ENCODE measurements at regions not wholly inside any gene's neighbourhood (a gene's known extent, or its start where the extent isn't known, plus 50 kb on each side); places are given as distances from the start of the nearest gene placed in this dataset.
"Not testable (repeated sequence)": the region's sequence is repeated elsewhere in the genome, so short reads cannot be mapped to it uniquely, and the experiment has no call there.

DNA sequence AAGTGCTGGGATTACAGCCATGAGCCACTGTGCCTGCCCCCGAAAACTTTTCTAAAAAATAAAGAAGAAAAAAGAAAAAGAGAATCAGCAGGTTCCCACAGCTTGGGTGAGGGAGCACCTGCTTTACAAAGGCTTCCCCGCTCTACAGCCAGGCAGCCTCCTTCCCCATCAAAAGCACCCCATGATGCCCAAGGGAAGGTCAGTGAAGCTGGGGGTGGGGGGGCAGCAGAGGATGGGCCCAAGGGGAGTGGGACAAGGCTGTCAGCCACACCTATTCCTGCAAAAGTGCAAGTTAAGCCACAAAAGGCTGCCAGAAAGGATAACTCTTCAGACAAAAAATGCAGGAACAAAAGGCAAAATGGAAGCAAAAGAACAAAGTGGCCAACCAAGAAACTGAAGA is 72.5 kb downstream of the FAM50B start:
- no peak for DNase-seq

DNA sequence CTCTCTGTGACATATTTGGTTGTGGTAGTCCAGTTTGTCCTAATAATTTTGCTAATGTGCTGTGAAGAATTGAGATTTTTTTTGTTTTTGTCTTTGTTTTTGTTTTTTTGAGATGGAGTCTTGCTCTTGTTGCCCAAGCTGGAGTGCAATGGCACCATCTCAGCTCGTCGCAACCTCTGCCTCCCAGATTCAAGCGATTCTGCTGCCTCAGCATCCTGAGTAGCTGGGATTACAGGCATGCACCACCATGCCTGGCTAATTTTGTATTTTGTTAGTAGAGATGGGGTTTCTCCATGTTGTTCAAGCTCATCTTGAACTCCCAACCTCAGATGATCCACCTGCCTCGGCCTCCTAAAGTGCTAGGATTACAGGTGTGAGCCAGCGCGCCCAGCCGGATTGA is 73.4 kb downstream of the FAM50B start:
- not testable (repeated sequence) for DNase-seq

DNA sequence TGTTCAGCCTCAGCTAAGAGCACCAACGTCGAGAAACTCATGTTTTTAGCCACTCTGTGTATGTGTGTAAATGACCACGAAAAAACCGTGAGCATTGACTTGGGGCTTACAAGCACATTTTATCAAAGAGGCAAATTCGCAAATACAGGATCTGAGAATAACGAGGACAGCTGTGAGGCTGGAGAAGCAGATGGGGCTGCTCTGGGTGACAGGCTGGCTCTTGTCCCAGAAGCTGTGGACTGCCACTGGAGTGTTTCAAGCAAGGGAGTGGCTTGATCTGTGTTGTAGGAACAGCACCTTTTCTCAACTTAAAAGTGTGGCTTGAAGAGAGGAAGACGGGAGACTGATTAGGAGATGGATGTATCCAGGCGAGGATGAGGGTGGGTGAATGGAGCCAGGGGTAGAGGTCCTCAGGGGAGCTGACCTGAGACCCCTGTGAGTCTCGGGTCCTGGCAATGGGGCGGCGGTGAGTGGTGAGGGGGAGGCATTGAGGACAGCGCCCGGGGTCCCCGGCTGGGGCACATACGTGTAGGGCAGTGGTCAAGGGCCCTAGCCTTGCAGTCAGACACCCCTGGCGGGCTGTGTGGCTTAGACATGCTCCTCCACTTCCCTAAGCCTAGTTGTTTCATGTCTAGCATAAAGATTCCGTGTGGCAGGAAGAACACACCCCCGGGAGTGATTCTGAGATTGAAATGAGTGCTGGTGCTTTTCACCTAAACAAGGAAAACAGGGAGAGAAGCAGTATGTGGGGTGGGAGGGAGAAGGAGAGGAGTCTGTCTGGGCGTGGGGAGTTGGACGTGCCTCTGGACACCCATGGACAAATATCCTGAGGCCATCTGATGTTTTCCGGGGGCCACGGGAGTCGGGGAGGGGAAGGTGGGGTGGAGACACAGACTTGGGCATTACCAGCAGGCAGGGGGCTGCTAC is 76.3 kb downstream of the FAM50B start:
- not testable (repeated sequence) for DNase-seq

DNA sequence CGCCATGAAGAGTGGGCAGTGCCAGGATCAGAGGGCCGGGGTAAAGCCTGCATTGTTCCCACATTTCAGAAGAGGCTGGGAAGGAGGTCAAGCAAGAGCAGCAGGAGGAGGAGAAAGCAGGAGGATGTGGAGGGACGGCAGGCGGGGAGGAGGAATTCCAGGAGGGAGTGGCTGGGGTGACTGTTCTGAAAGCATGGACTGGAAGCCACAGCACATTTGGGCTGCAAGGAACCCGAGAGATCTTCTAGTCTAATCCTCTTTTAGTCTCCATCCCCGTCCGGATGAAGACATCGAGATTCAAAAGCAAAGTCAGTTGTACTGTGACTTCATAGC is 76.9 kb downstream of the FAM50B start:
- no peak for DNase-seq

DNA sequence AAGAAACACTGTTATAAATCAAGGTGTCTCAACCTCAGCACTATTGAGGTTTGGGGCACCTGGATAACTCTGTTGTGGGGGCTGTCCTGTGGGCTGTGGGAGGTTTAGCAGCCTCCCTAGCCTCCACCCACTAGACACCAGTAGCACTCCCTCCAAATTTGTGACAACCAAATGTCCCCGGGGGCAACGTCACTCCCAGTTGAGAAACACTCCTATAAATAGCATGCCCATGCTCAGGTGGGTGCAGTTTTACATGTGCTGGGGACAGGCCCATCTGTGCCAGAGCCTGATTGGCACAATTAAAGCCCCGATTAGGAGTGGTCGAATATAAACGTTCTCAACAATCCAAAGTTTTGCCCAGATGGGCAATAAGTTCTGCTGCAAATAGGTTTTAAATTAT is 78.9 kb downstream of the FAM50B start:
- DNase-seq = no peak

DNA sequence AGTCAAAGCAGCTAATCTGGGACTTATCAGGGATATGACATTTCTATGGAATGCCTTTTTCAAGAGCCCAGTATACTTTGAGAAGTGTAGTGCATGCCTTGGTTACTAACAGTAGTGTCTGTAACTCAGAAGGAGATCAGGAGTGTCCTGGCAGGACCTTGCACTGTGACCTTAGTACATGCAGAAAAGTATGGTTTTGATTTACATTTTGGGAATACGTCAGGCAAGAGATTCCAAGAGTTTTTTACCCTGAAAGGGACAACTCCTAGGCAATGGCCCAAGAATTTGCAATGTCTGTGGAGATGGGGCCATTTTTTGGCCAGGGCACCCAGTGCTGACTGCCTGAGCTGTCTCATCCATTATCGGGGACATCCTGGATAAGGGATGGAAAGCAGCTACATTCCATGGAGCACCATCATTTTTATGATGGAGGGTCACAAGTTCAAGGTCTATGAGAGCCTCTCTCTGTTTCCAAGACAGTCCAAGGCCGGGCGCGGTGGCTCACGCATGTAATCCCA is 80.2 kb downstream of the FAM50B start:
- no peak for DNase-seq

DNA sequence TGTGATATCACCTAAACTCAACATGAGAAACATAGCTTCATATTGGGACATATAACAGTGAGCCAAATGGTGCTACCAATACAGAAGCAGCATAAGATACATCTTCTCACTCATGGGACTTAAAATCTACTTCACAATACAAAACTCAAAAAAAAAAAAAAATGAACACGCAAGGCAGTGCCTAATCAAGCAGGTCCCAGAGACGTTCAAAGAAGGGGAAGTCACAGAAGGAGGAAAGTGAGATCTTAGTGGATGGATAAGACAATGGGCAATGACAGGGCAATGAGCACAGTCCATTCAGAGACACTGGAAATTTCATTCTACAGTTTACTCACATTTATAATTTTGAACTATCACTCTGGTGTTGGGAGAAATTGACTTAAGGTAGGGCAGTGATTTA is 88.3 kb downstream of the FAM50B start:
- DNase-seq = no peak

DNA sequence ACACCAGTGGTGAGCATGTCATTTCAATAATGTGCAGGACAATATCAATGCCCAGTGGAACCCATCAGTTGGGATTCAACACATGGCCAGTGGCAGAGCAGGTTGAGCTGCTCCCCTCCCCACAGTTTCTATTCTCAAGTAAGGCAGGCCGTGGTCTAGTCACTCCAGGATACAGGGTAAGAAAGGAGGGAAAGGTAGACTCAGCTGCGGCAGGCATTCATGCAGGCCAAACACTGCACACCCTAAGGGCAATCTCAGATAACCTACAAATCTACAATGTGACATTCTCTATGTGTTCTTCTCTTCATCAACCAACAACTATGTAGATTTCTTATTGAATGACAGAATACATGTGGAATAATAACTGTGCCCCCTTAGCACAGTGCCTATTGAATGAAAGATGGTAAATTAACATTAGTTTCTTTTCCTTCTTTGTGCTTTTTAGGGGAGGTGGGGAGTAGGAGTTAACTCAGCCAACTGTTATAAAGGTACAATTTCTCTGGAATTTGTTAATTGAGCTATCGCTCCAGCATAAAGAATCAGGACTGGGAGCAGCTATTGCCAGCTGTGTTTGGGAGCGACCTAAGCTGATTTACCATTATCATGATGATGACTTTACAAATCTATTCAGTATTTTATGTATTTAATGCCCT is 89.7 kb downstream of the FAM50B start:
- DNase-seq = no peak

DNA sequence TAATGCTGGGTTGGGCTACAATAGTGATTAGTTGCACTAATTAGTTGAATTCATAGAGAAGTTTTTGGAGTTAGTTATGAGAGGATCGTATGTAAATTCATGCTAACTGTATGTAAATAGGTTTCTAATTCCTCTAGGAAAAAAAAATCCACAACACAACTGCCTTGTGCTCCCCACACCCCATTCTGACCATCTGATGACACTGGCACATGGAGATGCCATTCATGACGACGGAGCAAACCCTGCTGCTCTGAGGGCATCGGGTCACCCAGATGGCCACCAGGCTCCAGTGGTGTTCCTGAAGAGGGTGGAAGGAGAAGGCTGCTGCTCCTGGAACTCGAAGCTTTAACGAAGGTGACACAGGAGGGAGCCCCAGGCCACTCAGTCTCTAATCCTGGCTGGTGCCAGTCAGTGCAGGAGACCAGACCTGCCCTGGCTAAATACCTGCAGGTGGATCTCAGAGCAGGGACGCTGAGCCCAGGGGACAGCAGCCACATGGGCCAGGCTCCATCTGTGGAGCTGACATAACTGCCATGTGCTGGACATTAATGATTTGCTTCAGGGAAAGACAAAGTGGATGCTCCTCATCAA is 90.3 kb downstream of the FAM50B start:
- no peak for DNase-seq

DNA sequence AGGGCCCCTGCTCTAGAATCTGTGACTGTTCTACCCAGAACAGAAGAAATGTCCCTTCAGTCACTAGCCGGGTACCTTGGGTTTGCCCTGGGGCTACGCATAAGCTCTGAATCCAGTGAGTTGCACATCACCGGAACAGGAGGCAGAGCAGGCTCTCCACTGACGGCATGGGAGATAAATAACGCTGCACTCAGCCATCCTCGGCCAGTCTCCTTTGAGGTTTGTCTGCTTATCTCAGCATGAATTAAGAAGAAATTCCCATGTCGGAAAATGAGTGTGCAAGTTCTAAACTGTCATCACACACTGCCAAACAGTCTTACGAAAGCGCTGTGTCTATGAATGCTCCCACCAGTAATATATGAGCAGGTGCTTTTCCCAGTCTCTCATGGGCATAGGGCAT is 90.8 kb downstream of the FAM50B start:
- DNase-seq = no peak

DNA sequence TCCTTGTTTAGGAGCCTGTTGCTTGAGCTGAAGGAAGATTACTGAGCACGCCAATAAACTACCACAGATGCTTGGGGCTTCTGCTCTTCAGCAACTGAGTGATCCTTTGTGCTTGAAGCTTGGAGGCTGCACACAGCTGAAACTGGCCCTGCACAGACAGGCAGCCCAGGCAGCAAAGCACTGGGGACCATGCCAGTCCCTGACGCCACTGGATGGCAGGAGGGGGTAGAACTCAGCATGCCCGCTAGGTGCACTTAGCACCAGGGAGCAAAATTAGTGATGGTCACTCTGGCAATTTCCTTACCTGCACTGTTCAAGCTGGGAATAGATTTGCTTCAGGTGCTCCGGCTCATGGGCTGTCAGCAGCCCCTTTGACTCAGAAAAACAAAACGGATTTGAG is 91.5 kb downstream of the FAM50B start:
- no peak for DNase-seq

DNA sequence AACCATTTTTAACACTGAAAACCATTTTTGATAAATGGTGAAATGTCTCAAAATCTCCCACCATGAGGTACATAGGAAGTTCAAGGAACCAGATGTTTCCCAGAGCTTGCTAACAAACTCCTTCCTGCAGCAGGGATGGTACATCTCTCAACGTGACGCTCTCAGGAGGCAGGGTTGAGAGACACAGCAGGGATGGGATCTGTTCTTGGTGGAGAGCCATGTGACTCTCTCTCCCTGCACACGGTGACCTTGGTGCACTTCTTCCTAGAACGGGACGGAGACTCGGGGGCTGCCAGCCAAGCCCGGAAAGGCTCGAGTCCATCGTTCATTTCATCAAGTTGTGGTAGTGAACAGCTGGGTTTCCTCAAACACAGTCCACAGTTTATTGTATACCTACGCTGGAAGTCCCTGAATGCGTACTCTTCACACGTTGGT is 94.2 kb downstream of the FAM50B start:
- no peak for DNase-seq

DNA sequence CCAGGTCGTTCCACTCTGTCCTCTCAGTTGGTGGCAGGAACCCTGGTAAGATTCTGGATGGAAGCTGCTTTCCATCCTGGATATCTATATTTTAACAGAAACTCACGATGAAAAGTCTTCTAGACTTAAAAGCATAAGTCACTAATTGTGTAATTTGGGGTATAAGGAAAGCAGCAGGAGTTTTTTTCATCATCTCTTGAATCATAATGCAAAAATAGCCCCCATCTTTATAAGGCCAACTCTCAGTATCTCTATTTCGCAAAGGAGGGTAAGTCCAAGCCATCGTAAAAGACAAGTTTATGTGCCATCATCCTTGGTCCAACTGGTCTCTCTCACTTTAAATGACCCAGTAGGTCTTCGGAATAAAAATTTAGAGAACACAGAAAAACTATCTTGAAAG is 95.1 kb downstream of the FAM50B start:
- DNase-seq = no peak

DNA sequence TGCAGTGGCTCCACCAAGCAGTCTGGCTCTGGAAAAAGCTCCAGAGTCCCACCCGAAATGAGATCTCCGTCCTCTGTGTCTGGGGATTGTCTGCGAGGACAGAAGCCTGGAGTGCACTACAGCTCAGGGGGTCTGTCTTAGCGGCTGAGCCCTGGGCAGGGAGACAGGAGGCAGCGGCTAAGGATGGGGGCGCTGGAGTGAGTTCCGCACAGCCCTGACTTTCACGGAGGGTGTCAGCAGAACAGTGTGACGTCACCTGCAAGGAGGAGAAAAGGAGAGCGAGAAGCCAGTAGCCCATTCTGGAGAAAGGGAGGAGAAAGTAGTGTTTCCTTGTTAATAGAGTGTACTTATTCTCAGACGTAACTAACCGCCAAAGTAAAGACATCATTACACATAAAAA is 97.6 kb downstream of the FAM50B start:
- no peak for DNase-seq

DNA sequence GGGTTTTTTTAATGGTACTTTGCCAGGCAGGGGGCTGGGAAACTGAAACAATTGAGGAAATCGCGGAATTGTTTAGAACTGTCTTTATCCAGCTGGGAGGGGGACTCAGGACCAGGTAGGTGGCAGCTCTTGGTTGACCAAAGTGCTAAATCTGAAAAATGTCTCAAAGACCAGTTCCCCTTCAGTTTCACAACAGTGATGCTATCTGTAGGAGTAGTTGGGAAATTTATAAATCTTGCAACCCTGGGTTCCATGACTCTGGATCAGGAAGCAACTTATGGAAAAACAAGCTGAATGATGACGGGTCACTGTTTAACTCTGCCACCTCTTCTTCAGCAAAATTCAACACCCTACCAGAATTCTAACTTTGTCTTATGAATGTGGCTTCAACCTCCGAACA is 99.7 kb downstream of the FAM50B start:
- DNase-seq = no peak

DNA sequence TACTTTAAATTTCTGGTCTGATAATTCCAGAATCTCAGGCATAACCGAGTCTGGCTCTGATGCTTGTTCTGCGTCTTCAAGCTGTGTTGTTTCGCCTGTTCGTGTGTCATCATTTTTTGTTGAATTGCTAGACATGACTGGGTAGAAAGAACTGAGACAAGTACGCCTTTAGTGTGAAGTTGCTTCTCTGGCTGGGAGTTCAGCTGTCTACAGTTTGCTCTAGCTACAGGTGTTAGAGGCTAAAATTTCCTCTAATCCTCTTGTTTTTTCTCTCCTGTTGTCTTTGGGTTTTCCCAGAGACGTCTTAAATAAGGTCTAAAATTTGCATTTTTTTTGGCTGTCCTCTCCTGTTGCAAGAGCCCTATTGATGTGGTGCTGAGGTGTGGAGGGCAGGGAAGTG is 100.3 kb downstream of the FAM50B start:
- DNase-seq = no peak

DNA sequence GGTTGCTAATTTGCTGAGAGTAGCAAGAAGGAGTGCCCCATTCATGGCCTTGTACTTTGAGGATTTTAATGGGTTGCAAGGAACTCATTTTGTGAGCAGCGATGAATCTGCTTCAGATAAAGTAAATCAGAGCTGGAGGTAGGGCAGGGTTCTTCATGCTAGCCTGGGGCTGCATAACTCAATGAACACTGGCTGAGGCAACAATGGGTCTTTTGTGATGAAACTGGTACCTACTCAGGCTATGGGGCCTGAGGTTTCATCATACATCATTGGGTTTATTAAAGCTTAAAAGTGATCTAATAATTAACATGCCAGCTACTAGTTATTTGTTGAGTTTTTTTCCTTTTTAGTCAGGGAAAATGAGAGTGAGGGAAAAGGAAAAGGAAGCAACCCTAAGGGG is 106.9 kb downstream of the FAM50B start:
- DNase-seq = no peak

DNA sequence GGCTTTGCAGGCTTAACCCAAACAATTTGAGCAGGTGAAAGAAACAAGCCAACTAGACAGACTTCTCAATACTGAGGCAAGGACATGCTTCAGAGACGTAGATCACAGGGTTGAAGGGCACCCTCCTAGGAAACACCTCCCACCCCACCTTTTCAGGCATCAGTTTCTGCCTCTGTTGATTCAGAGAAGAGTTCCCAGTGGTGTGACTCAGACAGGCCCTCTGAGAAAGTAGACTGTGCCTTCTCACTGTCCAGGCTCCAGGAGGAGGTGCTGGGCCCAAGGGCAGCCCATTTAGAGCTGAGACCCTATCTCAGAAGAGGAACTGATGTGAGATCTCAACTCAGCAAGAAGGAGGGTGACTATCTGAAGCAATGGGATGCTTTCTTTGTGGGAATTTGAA is 108.1 kb downstream of the FAM50B start:
- no peak for DNase-seq

DNA sequence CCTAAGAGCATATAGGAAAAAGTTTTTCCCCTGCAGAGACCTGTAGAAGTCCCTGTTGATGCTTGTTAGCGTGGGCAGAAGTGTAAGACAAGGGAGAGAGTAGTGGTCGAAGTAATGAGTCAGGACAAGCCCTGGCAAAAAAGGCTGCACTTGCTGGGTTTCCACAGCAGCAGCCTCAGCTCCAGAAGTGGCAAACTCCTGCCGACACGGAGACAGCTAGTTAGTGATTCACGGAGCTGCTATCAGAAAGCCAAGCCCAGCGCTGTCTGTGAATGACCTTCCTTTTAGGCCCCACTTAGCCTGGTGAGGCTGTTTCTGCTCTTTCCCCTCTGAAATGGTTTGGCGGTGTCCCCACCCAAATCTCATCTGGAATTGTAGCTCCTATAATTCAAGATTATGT is 109.1 kb downstream of the FAM50B start:
- DNase-seq = no peak

DNA sequence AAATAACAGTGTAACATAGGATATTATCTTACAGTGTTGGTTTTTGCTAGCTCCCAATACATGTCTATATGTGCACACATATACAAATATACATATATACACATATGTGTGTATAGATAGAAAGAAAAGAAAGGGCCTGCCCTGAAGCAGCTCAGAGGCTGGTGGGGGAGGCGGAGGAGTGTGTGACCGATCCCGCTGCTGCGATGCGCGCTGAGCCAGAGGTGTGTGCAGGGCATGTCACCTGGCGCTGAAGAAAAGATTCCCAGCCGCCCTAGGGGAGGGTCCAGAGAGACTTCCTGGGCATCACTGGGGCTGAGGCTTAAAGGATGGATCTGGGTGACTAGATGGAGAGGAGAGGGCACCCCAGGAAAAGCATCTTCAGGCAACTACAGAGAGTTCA is 110.2 kb downstream of the FAM50B start:
- DNase-seq = no peak

DNA sequence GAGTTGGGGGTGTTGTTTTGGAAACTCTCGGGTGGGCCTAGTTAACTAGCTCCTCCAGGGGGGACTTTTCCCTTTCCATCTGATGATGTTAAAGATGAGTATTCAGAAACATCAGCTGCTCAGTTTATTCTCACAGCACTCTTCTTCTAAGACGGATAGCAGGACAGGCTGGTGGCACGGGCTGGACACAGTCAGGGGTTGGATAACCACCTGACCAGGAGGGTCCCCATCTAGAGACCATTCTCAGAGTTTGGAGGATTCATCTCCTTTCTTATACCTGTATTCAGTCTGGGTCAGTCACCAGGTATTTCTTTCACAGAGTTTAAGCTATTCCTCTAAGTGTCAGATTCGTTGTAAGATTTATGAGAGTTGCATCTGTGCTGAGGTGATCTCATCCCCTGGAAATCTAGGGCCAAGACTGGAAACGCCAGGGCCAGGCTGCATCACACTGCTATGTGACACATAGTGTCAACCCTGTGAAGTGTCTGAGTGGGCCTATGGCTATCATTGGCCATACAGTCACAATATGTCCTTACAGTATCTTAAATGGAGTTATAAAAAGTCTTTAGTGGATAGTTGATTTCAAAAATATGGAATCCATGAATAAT is 111.7 kb downstream of the FAM50B start:
- DNase-seq = no peak

DNA sequence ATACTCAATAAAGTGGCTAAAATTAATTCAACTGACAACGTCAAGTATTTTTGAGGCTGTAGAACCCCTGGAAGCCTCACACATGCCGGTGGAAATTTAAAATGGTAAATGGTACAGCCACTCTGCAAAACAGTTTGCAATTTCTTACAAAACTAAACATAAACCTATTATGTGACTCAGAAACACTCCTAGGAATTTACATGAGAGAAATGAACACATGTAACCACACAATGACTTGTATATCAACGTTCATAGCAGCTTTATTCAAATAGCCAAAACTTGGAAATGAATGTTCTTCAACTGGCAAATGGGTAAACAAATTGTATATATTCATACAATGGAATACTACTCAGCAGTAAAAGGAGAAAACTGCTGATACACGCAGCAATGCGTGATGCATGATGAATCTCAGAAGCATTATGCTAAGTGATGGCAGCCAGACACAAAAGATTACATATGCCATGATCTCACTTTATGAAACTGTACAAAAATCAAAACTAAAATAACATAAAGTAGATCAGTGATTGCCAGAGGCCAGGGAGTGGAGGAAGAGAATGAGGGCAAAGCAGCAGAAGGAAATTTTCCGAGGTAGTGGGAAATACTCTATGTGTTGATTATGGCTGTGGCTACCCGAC is 112.5 kb downstream of the FAM50B start:
- no peak for DNase-seq

Measured in NCI-H1105 (cell line).